ENCODE measurements at regions not wholly inside any gene's neighbourhood (a gene's known extent, or its start where the extent isn't known, plus 50 kb on each side); places are given as distances from the start of the nearest gene placed in this dataset.

- TF ChIP-seq ZBTB40 (IDR thresholded peaks at IDR 0.05) (peak; percentile 16; the same call in 1 of the 2 replicates), ZBTB40 (CRISPR knock-in tag; IDR thresholded peaks at IDR 0.05) (no peak), ZNF740 (CRISPR knock-in tag; IDR thresholded peaks at IDR 0.05) (no peak), ZNF740 (tag; IDR thresholded peaks at IDR 0.05) (0 out of 4 replicates have a peak, but pooled peaks of 1 of the 2 experiments have one; percentile 22), SETDB1 (IDR thresholded peaks at IDR 0.05; ENCODE audit: low read length) (no peak), ZHX1 (conservative IDR thresholded peaks at IDR 0.05; ENCODE audit: low read length) (no peak), ZNF274 (IDR thresholded peaks at IDR 0.05; ENCODE audit: borderline replicate concordance, low read depth, low read length) (no peak), SPI1 (IDR thresholded peaks at IDR 0.05; ENCODE audit: borderline replicate concordance, low read depth, low read length) (no peak), ATF7 (IDR thresholded peaks at IDR 0.05) (no peak), KLF1 (tag; IDR thresholded peaks at IDR 0.05) (no peak), CXXC5 (CRISPR knock-in tag; IDR thresholded peaks at IDR 0.05) (no peak; the same call in 1 of the 2 replicates), CBFA2T2 (conservative IDR thresholded peaks at IDR 0.05) (no peak), ZNF197 (CRISPR knock-in tag; IDR thresholded peaks at IDR 0.05; ENCODE audit: low read depth) (no peak), TCF15 (CRISPR knock-in tag; IDR thresholded peaks at IDR 0.05) (peak; percentile 60; the same call in 1 of the 2 replicates), BACH1 (tag; IDR thresholded peaks at IDR 0.05) (no peak), PPARD (CRISPR knock-in tag; IDR thresholded peaks at IDR 0.05) (no peak)
These were observed 90.6 kb downstream of the GLUL start (continued) for GRCh38 chr1:182301026-182301436.

Data from K562 (cell line).